ENCODE measurements at regions not wholly inside any gene's neighbourhood (a gene's known extent, or its start where the extent isn't known, plus 50 kb on each side); places are given as distances from the start of the nearest gene placed in this dataset.
A peak's percentile ranks its signal among the peaks of the same experiment; 100 is the strongest.

DNA sequence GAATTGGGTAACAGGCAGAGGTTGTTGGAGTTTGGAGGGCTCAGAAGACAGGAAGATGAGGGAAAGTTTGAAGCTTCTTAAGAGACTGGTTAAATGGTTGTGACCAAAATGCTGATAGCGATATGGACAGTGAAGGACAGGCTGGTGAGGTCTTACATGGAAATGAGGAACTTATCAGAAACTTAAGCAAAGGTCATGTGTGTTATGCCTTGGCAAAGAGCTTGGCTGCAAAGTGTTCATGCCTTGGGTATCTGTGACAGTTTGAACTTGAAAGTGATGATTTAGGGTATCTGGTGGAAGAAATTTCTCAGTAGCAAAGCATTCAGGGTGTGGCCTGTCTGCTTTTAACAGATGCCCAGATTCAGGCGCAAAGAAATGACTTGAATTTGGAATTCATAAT is 64.5 kb upstream of the EEPD1 start:
- Histone ChIP-seq H3K4me1 (ENCODE audit: control insufficient read depth in 1 of 2, insufficient read depth in 2 of 2, low read length in 2 of 2) (no peaks in the 10 kb centered on the region), H3K36me3 (ENCODE audit: control insufficient read depth in 1 of 2, insufficient read depth in 2 of 2, low read length in 1 of 2) (no peaks in the 10 kb centered on the region), H3K9me3 (ENCODE audit: control insufficient read depth, low read length) (no peaks in the 10 kb centered on the region), H3K4me3 (ENCODE audit: low read length in 2 of 2) (no peak overlapping the region), H3K27ac (ENCODE audit: low read depth in 1 of 2, low read length in 2 of 2) (no peak overlapping the region), H3K27me3 (ENCODE audit: control insufficient read depth in 1 of 2, insufficient read depth in 2 of 2, low read length in 1 of 2) (no peaks in the 10 kb centered on the region)
- WGBS, 2 donors: 97 to 98% methylated on average over 2 of the region's 2 CpGs
- DNase-seq (no peak), ATAC-seq (ENCODE audit: low FRiP score) (no peak)
- intact Hi-C loops (cut with DNase I): no loop called here

DNA sequence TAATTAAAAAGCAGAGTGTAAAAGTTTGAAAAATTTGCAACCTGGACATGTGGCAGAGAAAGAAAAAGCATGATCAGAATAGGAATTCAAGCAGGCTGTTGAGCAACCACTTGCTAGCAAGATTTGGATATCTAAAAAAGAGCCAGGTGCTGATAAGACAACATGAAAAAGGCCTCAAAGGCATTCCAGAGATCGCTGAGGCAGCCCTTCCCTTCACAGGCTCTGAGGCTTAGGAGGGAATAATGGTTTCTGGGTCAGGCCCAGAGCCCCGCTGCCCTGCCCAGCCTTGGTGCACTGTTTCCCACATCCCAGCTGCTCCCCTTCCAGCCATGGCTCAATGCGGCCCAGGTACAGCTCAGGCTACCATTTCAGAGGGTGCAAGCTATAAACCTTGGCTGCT is 64.1 kb upstream of the EEPD1 start:
- DNase-seq (no peak), ATAC-seq (ENCODE audit: low FRiP score) (no peak)
- no peaks in the 10 kb centered on the region for H3K27me3 ChIP-seq (ENCODE audit: control insufficient read depth in 1 of 2, insufficient read depth in 2 of 2, low read length in 1 of 2)
- H3K36me3 ChIP-seq (ENCODE audit: control insufficient read depth in 1 of 2, insufficient read depth in 2 of 2, low read length in 1 of 2): no peaks in the 10 kb centered on the region
- no peaks in the 10 kb centered on the region for H3K4me1 ChIP-seq (ENCODE audit: control insufficient read depth in 1 of 2, insufficient read depth in 2 of 2, low read length in 2 of 2)
- intact Hi-C loops (cut with DNase I): no loop called here
- H3K27ac ChIP-seq (ENCODE audit: low read depth in 1 of 2, low read length in 2 of 2): no peak overlapping the region
- H3K9me3 ChIP-seq (ENCODE audit: control insufficient read depth, low read length): no peaks in the 10 kb centered on the region
- 33 to 94% methylated on average over 3 of the region's 3 CpGs for WGBS, 2 donors
- H3K4me3 ChIP-seq (ENCODE audit: low read length in 2 of 2): no peak overlapping the region

DNA sequence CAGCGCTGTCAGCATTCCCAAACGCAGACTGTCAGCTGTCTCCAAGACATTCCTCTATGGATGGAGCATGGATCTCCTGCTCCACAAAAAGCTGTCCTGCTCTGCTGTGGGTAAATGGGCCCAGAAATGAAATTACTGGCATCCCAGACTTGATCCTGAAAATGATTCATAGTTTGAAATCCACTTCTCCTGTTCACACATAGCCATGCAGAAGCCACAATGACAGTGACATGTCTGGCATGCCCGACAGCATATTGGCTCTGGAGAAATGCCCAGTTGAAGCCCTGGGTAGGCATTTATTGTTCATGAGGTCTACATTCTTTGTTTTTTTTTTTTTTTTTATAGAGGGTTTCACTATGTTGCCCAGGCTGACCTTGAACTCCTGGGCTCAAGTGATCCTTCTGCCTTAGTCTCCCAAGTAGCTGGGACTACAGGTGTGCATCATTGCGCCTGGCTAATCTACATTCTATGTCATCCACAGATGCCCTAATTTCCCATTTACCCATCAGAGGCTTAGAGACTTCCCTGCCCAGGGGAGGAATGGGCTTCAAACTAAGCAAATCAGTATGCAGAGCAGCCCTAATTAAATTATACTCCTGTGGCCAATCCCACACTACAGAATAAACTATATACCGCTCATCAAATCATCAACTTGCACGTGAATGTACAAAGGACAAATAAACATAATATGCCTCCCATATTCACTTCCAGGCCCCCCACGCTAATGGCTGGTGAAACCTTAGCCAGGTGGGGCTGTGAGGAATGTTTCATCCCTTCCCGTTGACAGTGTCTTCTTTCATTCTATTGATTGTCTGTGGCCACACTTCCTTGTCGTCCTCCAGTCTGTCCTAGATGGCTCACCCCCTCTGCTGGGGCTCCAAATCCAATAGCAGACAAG is 61.8 kb upstream of the EEPD1 start:
- DNase-seq (no peak), ATAC-seq (ENCODE audit: low FRiP score) (no peak)
- no peak overlapping the region for H3K27ac ChIP-seq (ENCODE audit: low read depth in 1 of 2, low read length in 2 of 2)
- no peaks in the 10 kb centered on the region for H3K4me1 ChIP-seq (ENCODE audit: control insufficient read depth in 1 of 2, insufficient read depth in 2 of 2, low read length in 2 of 2)
- no peaks in the 10 kb centered on the region for H3K36me3 ChIP-seq (ENCODE audit: control insufficient read depth in 1 of 2, insufficient read depth in 2 of 2, low read length in 1 of 2)
- intact Hi-C loops (cut with DNase I): no loop called here
- H3K27me3 ChIP-seq (ENCODE audit: control insufficient read depth in 1 of 2, insufficient read depth in 2 of 2, low read length in 1 of 2): no peaks in the 10 kb centered on the region
- H3K9me3 ChIP-seq (ENCODE audit: control insufficient read depth, low read length): no peaks in the 10 kb centered on the region
- 90 to 93% methylated on average over 9 of the region's 9 CpGs for WGBS, 2 donors
- no peak overlapping the region for H3K4me3 ChIP-seq (ENCODE audit: low read length in 2 of 2)

DNA sequence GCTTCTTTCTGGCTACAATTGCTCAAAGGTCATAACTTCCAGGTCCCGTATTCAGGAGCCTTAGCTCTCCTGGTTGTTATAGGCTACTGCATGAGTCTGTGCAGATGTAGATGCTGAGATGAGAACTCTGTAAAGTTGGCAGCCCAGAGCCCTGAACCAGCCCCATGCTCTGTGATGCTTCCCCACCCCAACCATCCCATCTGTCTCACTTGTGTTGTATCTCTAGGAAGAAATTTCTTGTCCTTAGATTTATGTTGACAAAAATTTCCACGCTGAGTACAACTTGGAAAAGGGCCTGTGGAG is 61.2 kb upstream of the EEPD1 start:
- 90 to 96% methylated on average over 2 of the region's 2 CpGs for WGBS, 2 donors
- intact Hi-C loops (cut with DNase I): no loop called here
- H3K4me3 ChIP-seq (ENCODE audit: low read length in 2 of 2): no peak overlapping the region
- H3K36me3 ChIP-seq (ENCODE audit: control insufficient read depth in 1 of 2, insufficient read depth in 2 of 2, low read length in 1 of 2): no peaks in the 10 kb centered on the region
- no peak overlapping the region for H3K27ac ChIP-seq (ENCODE audit: low read depth in 1 of 2, low read length in 2 of 2)
- peaks cover 0 to 2% of the 10 kb centered on the region in 2 donors for H3K4me1 ChIP-seq (ENCODE audit: control insufficient read depth in 1 of 2, insufficient read depth in 2 of 2, low read length in 2 of 2)
- no peaks in the 10 kb centered on the region for H3K9me3 ChIP-seq (ENCODE audit: control insufficient read depth, low read length)
- no peak for DNase-seq
- no peaks in the 10 kb centered on the region for H3K27me3 ChIP-seq (ENCODE audit: control insufficient read depth in 1 of 2, insufficient read depth in 2 of 2, low read length in 1 of 2)
- no peak for ATAC-seq (ENCODE audit: low FRiP score)

DNA sequence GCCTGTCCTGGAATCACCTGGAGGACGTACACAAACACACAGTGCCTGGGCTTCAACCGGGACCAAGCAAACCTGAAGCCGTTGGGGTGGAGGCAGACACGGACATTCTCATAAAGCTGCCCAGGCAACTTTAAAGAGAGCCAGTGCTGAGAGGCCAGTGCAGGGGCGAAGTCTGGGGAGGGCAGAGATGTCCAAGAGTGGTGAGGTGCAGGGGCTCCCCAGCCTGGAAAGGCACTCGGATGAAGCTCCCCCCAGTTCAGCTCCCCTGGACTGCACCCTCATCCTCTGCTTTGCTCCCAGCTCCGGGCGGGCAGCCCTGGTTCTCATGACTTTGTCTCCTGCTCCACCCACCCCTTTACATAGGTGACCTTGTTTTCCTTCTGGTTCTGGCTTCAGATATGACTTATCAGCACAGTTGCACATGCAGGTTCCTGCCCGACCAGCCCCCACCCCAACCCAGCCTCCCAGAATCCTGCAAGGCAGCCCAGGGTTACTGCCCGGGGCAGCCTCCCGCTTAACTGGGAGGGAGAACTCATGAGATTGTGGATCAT is 60.8 kb upstream of the EEPD1 start:
- Histone ChIP-seq H3K4me1 (ENCODE audit: control insufficient read depth in 1 of 2, insufficient read depth in 2 of 2, low read length in 2 of 2) (peaks cover 0 to 2% of the 10 kb centered on the region in 2 donors), H3K36me3 (ENCODE audit: control insufficient read depth in 1 of 2, insufficient read depth in 2 of 2, low read length in 1 of 2) (no peaks in the 10 kb centered on the region), H3K9me3 (ENCODE audit: control insufficient read depth, low read length) (no peaks in the 10 kb centered on the region), H3K4me3 (ENCODE audit: low read length in 2 of 2) (no peak overlapping the region), H3K27ac (ENCODE audit: low read depth in 1 of 2, low read length in 2 of 2) (no peak overlapping the region), H3K27me3 (ENCODE audit: control insufficient read depth in 1 of 2, insufficient read depth in 2 of 2, low read length in 1 of 2) (no peaks in the 10 kb centered on the region)
- peak; percentile 33 for ATAC-seq (ENCODE audit: low FRiP score)
- intact Hi-C loops (cut with DNase I): no loop called here
- WGBS, 2 donors: 92 to 95% methylated on average over 10 to 11 of the region's 11 CpGs
- no peak for DNase-seq

DNA sequence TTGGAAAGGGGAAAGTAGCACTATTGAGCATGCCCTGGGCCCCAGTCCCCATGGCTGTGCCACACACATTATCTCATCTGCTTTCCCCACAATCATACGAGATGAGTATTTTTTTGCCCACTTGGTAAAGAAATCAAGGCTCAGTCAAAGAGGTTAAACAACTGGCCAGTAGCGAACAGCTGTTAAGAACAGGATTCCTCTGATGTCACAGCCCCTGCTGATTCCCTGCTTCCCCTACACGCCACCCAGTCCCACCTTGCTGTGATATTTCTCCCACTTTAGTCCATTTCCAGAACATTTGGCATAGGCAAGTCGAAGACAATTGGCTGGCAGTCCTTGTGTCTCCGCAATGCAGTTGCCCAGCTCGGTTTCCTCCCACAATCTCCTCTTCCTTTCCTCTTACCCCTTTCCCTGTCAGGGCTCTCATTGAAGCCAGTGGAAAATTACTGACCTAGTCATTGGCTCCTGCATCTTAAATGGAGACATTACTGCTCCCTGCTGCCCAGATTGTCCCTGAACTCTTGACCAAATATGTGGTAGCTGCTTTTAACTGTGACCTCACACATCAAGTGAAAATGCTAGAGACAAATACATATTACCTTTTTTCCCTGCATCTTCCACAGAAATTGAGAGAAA is 56.5 kb upstream of the EEPD1 start:
- WGBS, 2 donors: 83 to 89% methylated on average over 6 of the region's 6 CpGs
- ATAC-seq (ENCODE audit: low FRiP score) (no peak), DNase-seq (no peak)
- intact Hi-C loops (cut with DNase I): no loop called here
- H3K9me3 ChIP-seq (ENCODE audit: control insufficient read depth, low read length): no peaks in the 10 kb centered on the region
- H3K27ac ChIP-seq (ENCODE audit: low read depth in 1 of 2, low read length in 2 of 2): no peak overlapping the region
- no peaks in the 10 kb centered on the region for H3K27me3 ChIP-seq (ENCODE audit: control insufficient read depth in 1 of 2, insufficient read depth in 2 of 2, low read length in 1 of 2)
- no peak overlapping the region for H3K4me3 ChIP-seq (ENCODE audit: low read length in 2 of 2)
- H3K36me3 ChIP-seq (ENCODE audit: control insufficient read depth in 1 of 2, insufficient read depth in 2 of 2, low read length in 1 of 2): no peaks in the 10 kb centered on the region
- H3K4me1 ChIP-seq (ENCODE audit: control insufficient read depth in 1 of 2, insufficient read depth in 2 of 2, low read length in 2 of 2): peaks cover 0 to 2% of the 10 kb centered on the region in 2 donors

DNA sequence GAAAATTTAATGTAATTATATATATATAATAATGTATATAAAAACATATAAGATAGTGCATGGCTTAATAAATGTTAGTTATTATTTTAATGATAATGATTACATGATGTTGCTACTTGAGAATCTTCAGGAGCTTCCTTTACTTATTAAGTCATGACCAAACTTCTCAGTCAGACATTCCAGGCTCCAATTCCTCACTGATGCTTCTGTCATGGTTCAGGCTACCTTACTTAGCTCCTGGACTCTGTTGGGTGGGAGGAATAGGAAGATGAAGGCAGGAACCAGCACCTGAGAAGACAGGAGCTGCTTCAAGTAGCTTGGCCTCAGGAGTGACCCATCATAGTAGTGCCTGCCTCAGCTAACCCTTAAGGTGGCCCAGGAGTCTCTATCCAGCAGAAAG is 55.0 kb upstream of the EEPD1 start:
- Histone ChIP-seq H3K36me3 (ENCODE audit: control insufficient read depth in 1 of 2, insufficient read depth in 2 of 2, low read length in 1 of 2) (no peaks in the 10 kb centered on the region), H3K27me3 (ENCODE audit: control insufficient read depth in 1 of 2, insufficient read depth in 2 of 2, low read length in 1 of 2) (no peaks in the 10 kb centered on the region), H3K4me3 (ENCODE audit: low read length in 2 of 2) (no peak overlapping the region), H3K27ac (ENCODE audit: low read depth in 1 of 2, low read length in 2 of 2) (no peak overlapping the region), H3K9me3 (ENCODE audit: control insufficient read depth, low read length) (no peaks in the 10 kb centered on the region), H3K4me1 (ENCODE audit: control insufficient read depth in 1 of 2, insufficient read depth in 2 of 2, low read length in 2 of 2) (peaks cover 0 to 2% of the 10 kb centered on the region in 2 donors)
- intact Hi-C loops (cut with DNase I): no loop called here
- DNase-seq: no peak
- ATAC-seq (ENCODE audit: low FRiP score): no peak

DNA sequence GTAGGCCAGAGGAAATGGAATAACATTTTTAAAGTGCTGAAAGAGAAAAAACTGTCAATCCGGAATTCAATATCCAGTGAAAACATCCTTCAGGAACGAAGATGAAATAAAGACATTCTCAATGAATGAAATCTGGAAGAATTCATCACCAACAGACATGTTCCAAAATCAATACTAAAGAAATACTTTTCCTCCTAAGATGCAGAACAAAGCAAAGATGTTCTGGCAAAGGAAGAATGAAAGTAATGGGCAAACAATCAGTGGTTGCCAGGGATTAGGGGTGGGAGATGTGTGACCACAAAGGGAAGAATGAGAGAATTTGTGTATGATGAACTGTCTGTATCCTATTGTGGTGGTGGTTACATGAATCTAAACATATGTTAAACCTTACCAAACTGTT is 52.8 kb upstream of the EEPD1 start:
- Histone ChIP-seq H3K4me1 (ENCODE audit: control insufficient read depth in 1 of 2, insufficient read depth in 2 of 2, low read length in 2 of 2) (peaks cover 0 to 2% of the 10 kb centered on the region in 2 donors), H3K9me3 (ENCODE audit: control insufficient read depth, low read length) (no peaks in the 10 kb centered on the region), H3K4me3 (ENCODE audit: low read length in 2 of 2) (no peak overlapping the region), H3K27me3 (ENCODE audit: control insufficient read depth in 1 of 2, insufficient read depth in 2 of 2, low read length in 1 of 2) (no peaks in the 10 kb centered on the region), H3K36me3 (ENCODE audit: control insufficient read depth in 1 of 2, insufficient read depth in 2 of 2, low read length in 1 of 2) (no peaks in the 10 kb centered on the region), H3K27ac (ENCODE audit: low read depth in 1 of 2, low read length in 2 of 2) (no peak overlapping the region)
- ATAC-seq (ENCODE audit: low FRiP score): no peak
- WGBS, 2 donors: 7 to 12% methylated on average over 2 of the region's 2 CpGs
- no peak for DNase-seq
- intact Hi-C loops (cut with DNase I): no loop called here

DNA sequence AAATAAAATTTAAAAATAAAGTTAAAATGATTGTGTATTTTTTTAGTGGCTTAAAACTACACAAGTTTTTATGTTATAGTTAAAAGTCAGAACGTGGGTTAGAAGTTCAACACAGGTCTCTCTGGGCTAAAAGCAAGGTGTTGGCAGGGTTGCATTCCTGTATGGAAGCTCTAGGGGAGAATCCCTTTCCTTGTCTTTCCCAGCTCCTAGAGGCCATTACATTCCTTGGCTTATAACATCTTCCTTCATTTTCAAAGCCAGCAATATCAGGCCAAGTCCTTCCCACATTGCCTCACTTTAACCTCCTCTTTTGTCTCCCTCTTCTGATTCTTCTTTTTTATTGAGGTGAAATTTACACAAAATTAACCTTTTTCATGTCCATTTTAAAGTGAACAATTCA is 52.4 kb upstream of the EEPD1 start:
- intact Hi-C loops (cut with DNase I): no loop called here
- WGBS, 2 donors: 11 to 23% methylated on average over 1 of the region's 1 CpG
- Histone ChIP-seq H3K27me3 (ENCODE audit: control insufficient read depth in 1 of 2, insufficient read depth in 2 of 2, low read length in 1 of 2) (no peaks in the 10 kb centered on the region), H3K36me3 (ENCODE audit: control insufficient read depth in 1 of 2, insufficient read depth in 2 of 2, low read length in 1 of 2) (no peaks in the 10 kb centered on the region), H3K9me3 (ENCODE audit: control insufficient read depth, low read length) (no peaks in the 10 kb centered on the region), H3K4me1 (ENCODE audit: control insufficient read depth in 1 of 2, insufficient read depth in 2 of 2, low read length in 2 of 2) (peaks cover 0 to 2% of the 10 kb centered on the region in 2 donors), H3K27ac (ENCODE audit: low read depth in 1 of 2, low read length in 2 of 2) (no peak overlapping the region), H3K4me3 (ENCODE audit: low read length in 2 of 2) (no peak overlapping the region)
- DNase-seq (no peak), ATAC-seq (ENCODE audit: low FRiP score) (no peak)
